HepG2 (cell line): ENCODE measurements at regions not wholly inside any gene's neighbourhood (a gene's known extent, or its start where the extent isn't known, plus 50 kb on each side); places are given as distances from the start of the nearest gene placed in this dataset.

Experiments used
- ATAC-seq: fragments of 200-7000 bp; cut with Tn5 transposase; 3 replicates; pipeline ENCODE4 v1.9.1; 2020; ENCODE audit warnings: mild to moderate bottlenecking, moderate library complexity
- BruUV-seq: library from RNA; stranded (reverse); fragments of 400-500 nt; replicated peaks from 2 replicates; lab custom pipeline; 2021; lab: Mats Ljungman, UMichigan
- CTCF ChIA-PET: fragments of 300-600 bp; formaldehyde crosslinking; extraction: SDS; loops from one replicate; lab custom pipeline; 2021; ENCODE audit warnings: low total read pairs, inconsistent platforms, low intra/inter-chr PET ratio; lab: Yijun Ruan, JAX
- POLR2A ChIA-PET: fragments of 350-600 bp; sonication (Branson Sonifier 250); formaldehyde crosslinking; loops from one replicate; lab custom pipeline; 2020; ENCODE audit warnings: antibody characterized with exemption, inconsistent platforms; lab: Yijun Ruan, JAX
- DNase-seq: peaks from one replicate; pipeline ENCODE4 v3.0.0-alpha.2; 2015; ENCODE audit warnings: low spot score
- FAIRE-seq: peaks from 3 replicates; lab custom pipeline; 2011; peaks lifted over from hg19 to GRCh38; lab: Jason Lieb, UNC
- H2AFZ ChIP-seq: one replicate; pipeline ENCODE4 v1.6.1; 2011; ENCODE audit warnings: low read length, inconsistent platforms
- H3K27ac ChIP-seq: fragments of 300-600 bp; 3 replicates; pipeline ENCODE4 v1.8.0; 2011; ENCODE audit warnings: mixed run types, mild to moderate bottlenecking, mixed read lengths, low read length, inconsistent platforms; ENCODE audit not compliant: insufficient read depth; ENCODE audit errors: extremely low read length
- H3K27me3 ChIP-seq, 2 experiments: fragments of 200-600 bp in 1 of 2; 2 replicates in 1 of 2; 3 replicates in 1 of 2; pipeline versions ENCODE4 v1.6.0 to v1.8.0; 2011; ENCODE audit warnings: low read length in 2 of 2, mild to moderate bottlenecking in 2 of 2, moderate library complexity in 2 of 2, inconsistent platforms in 1 of 2; ENCODE audit not compliant: insufficient read depth in 2 of 2, control insufficient read depth in 1 of 2
- H3K36me3 ChIP-seq, 2 experiments: fragments of 200-600 bp in 1 of 2; replicated peaks in 1 of 2; 2 replicates in 1 of 2; 3 replicates in 1 of 2; pipeline versions ENCODE4 v1.5.1 to v1.8.0; 2011; ENCODE audit warnings: low read length in 2 of 2, inconsistent platforms in 1 of 2; ENCODE audit not compliant: insufficient read depth in 2 of 2, control insufficient read depth in 1 of 2
- H3K4me1 ChIP-seq: 2 replicates; pipeline ENCODE4 v1.5.1; 2012; ENCODE audit warnings: low read length, inconsistent platforms; ENCODE audit not compliant: insufficient read depth
- H3K4me2 ChIP-seq: 2 replicates; pipeline ENCODE4 v1.6.0; 2011; ENCODE audit warnings: low read depth, low read length, inconsistent platforms
- H3K4me3 ChIP-seq, 3 experiments: fragments of 200-600 bp in 1 of 3; sonication (generic), shearing (Covaris generic) in 1 of 3; replicated peaks in 1 of 3; 2 replicates each; pipeline ENCODE4 v1.5.1; 2011 to 2016; ENCODE audit warnings: low read length in 3 of 3, inconsistent platforms in 2 of 3, low read depth in 2 of 3, mild to moderate bottlenecking in 2 of 3, control low read depth in 1 of 3, mixed read lengths in 1 of 3; ENCODE audit not compliant: insufficient read depth in 1 of 3
- H3K79me2 ChIP-seq: one replicate; pipeline ENCODE4 v1.6.1; 2011; ENCODE audit warnings: low read length, inconsistent platforms; ENCODE audit not compliant: insufficient read depth
- H3K9ac ChIP-seq: 2 replicates; pipeline ENCODE4 v1.6.0; 2011; ENCODE audit warnings: mild to moderate bottlenecking, low read depth, low read length, inconsistent platforms; ENCODE audit not compliant: insufficient read depth
- H3K9me3 ChIP-seq: 2 replicates; pipeline ENCODE4 v1.5.1; 2012; ENCODE audit warnings: mild to moderate bottlenecking, low read length
- H4K20me1 ChIP-seq: 2 replicates; pipeline ENCODE4 v1.6.0; 2011; ENCODE audit warnings: inconsistent platforms, mild to moderate bottlenecking, low read length, moderate library complexity; ENCODE audit not compliant: insufficient read depth
- GPBP1L1 ChIP-seq: sonication (generic); formaldehyde crosslinking; IDR thresholded peaks from 2 replicates; pipeline ENCODE4 v1.5.0; 2020; ENCODE audit warnings: mild to moderate bottlenecking, missing genetic modification reagents
- HNF1B ChIP-seq: sonication (generic); formaldehyde crosslinking; IDR thresholded peaks from 2 replicates; pipeline ENCODE4 v1.5.1; 2020; ENCODE audit warnings: mild to moderate bottlenecking, moderate library complexity, missing genetic modification reagents
- KIAA2018 ChIP-seq: sonication (generic); formaldehyde crosslinking; IDR thresholded peaks from 2 replicates; pipeline ENCODE4 v1.5.0; 2020; ENCODE audit warnings: mild to moderate bottlenecking, missing genetic modification reagents, borderline replicate concordance
- ZNF616 ChIP-seq: sonication (generic); formaldehyde crosslinking; IDR thresholded peaks from 2 replicates; pipeline ENCODE4 v1.5.0; 2020; ENCODE audit warnings: low read depth, mild to moderate bottlenecking, missing genetic modification reagents
- WGBS: methylation state at CpG from one replicate; pipeline ENCODE4 v1.1.6; 2017; ENCODE audit warnings: low lambda C conversion rate; 5-methylcytosine and 5-hydroxymethylcytosine counted together
- in situ Hi-C: cut with HindIII; loops from 2 replicates; pipeline ENCODE4 v1.10.0; 2017; ENCODE audit warnings: low pct_unique_long_range_greater_than_20kb; ENCODE audit not compliant: extremely low pct_ligation_motif_present
- intact Hi-C: fragments of 100-400 bp; cut with micrococcal nuclease; formaldehyde crosslinking; loops from one replicate; pipeline ENCODE4 v1.10.0; 2022; ENCODE audit not compliant: unreplicated experiment

- POLR2A ChIA-PET, result no interaction called here
- intact Hi-C loops, result no loop called here
- peaks cover 5 to 44% of the 10 kb centered on the region in 2 experiments; a peak in 4 of 5 replicates for H3K27me3 ChIP-seq
- no peak for DNase-seq
- TF ChIP-seq KIAA2018 (CRISPR knock-in tag) (no peak), GPBP1L1 (no peak), ZNF616 (CRISPR knock-in tag) (no peak), HNF1B (CRISPR knock-in tag) (no peak)
- TF ChIP-seq, all 625 proteins: peak for 0
- no peaks in the 10 kb centered on the region for H4K20me1 ChIP-seq
- H3K9ac ChIP-seq, result no peak overlapping the region
- H3K27ac ChIP-seq, result no peak overlapping the region
- no peaks in the 10 kb centered on the region for H3K9me3 ChIP-seq
- H3K4me2 ChIP-seq, result no peak overlapping the region
- no peaks in the 10 kb centered on the region for H3K36me3 ChIP-seq
- FAIRE-seq (no peak), ATAC-seq (no peak)
- CTCF ChIA-PET, result no interaction called here
- no peak overlapping the region for H3K4me3 ChIP-seq
- 47% methylated on average over 10 of the region's 16 CpGs for WGBS
- in situ Hi-C loops, result no loop called here
- no peaks in the 10 kb centered on the region for H3K4me1 ChIP-seq
- H3K79me2 ChIP-seq, result no peaks in the 10 kb centered on the region
- BruUV-seq, result no TSS peak
- no peak overlapping the region for H2AFZ ChIP-seq
Observed at GRCh38 chr6:168213121-168213524, 106.5 kb downstream of the DACT2 start.
